DOHH2 (cell line): ENCODE measurements at regions not wholly inside any gene's neighbourhood (a gene's known extent, or its start where the extent isn't known, plus 50 kb on each side); places are given as distances from the start of the nearest gene placed in this dataset.

Source experiments
- CTCF ChIP-seq: fragments of 200-600 bp; sonication (generic); IDR thresholded peaks from one replicate; pipeline ENCODE4 v1.5.1; 2014; ENCODE audit warnings: antibody characterized with exemption, mild to moderate bottlenecking, low read depth, low read length; ENCODE audit not compliant: poor library complexity, severe bottlenecking
- EZH2phosphoT487 ChIP-seq: fragments of 200-600 bp; sonication (generic); IDR thresholded peaks from 2 replicates; pipeline ENCODE4 v1.6.1; 2017; ENCODE audit warnings: borderline replicate concordance, mild to moderate bottlenecking, antibody characterized with exemption, low read length, moderate library complexity, mixed read lengths

GRCh38 chr11:26035696-26036095 lies 296.2 kb upstream of the ANO3 start:
- TF ChIP-seq CTCF, result no peak
- no peak for TF ChIP-seq EZH2phosphoT487
